Bronchial epithelial cell (primary cell): ENCODE measurements at regions not wholly inside any gene's neighbourhood (a gene's known extent, or its start where the extent isn't known, plus 50 kb on each side); places are given as distances from the start of the nearest gene placed in this dataset.

Experiments
- DNase-seq: peaks from one replicate; pipeline ENCODE4 v3.0.0-alpha.2; 2010; ENCODE audit warnings: low read depth
- FAIRE-seq: peaks from 2 replicates; lab custom pipeline; 2011; peaks lifted over from hg19 to GRCh38; lab: Jason Lieb, UNC
- H3K27me3 ChIP-seq: 2 replicates; pipeline ENCODE4 v1.5.1; 2011; ENCODE audit warnings: low read length; ENCODE audit not compliant: control insufficient read depth, insufficient read depth
- H3K36me3 ChIP-seq: 2 replicates; pipeline ENCODE4 v1.5.1; 2011; ENCODE audit warnings: low read length; ENCODE audit not compliant: control insufficient read depth, insufficient read depth
- H3K4me3 ChIP-seq: 2 replicates; pipeline ENCODE4 v1.5.1; 2011; ENCODE audit warnings: mild to moderate bottlenecking, low read depth, low read length, control low read depth
- CTCF ChIP-seq: IDR thresholded peaks from 2 replicates; pipeline ENCODE4 v1.5.1; 2011; ENCODE audit warnings: mild to moderate bottlenecking, moderate library complexity, low read length, control low read depth, inconsistent platforms; ENCODE audit not compliant: insufficient read depth, severe bottlenecking

- Histone ChIP-seq H3K4me3 (no peak overlapping the region), H3K36me3 (no peaks in the 10 kb centered on the region), H3K27me3 (no peaks in the 10 kb centered on the region)
- DNase-seq, result no peak
- TF ChIP-seq CTCF, result no peak
- FAIRE-seq, result no peak
Observed at GRCh38 chrX:13518126-13518525, 51.3 kb upstream of the EGFL6 start.

- DNase-seq (no peak), FAIRE-seq (no peak)
- Histone ChIP-seq H3K27me3 (no peaks in the 10 kb centered on the region), H3K36me3 (no peaks in the 10 kb centered on the region), H3K4me3 (no peak overlapping the region)
- no peak for TF ChIP-seq CTCF
Observed at GRCh38 chrX:13515211-13515930, 54.0 kb upstream of the EGFL6 start.

GRCh38 chrX:13511944-13512330 is 57.5 kb upstream of the EGFL6 start:
- Histone ChIP-seq H3K36me3 (no peaks in the 10 kb centered on the region), H3K4me3 (no peak overlapping the region), H3K27me3 (no peaks in the 10 kb centered on the region)
- TF ChIP-seq CTCF, result no peak
- FAIRE-seq (no peak), DNase-seq (no peak)

GRCh38 chrX:13511241-13511943 is 58.0 kb upstream of the EGFL6 start:
- no peak overlapping the region for H3K4me3 ChIP-seq
- DNase-seq, result no peak
- FAIRE-seq, result no peak
- no peaks in the 10 kb centered on the region for H3K36me3 ChIP-seq
- TF ChIP-seq CTCF, result no peak
- H3K27me3 ChIP-seq, result no peaks in the 10 kb centered on the region

GRCh38 chrX:13507893-13508292 is 61.5 kb upstream of the EGFL6 start:
- DNase-seq, result no peak
- Histone ChIP-seq H3K27me3 (no peaks in the 10 kb centered on the region), H3K4me3 (no peak overlapping the region), H3K36me3 (no peaks in the 10 kb centered on the region)
- TF ChIP-seq CTCF, result no peak
- no peak for FAIRE-seq

- no peaks in the 10 kb centered on the region for H3K36me3 ChIP-seq
- peak; percentile 50 for TF ChIP-seq CTCF
- FAIRE-seq, result no peak
- no peak overlapping the region for H3K4me3 ChIP-seq
- no peaks in the 10 kb centered on the region for H3K27me3 ChIP-seq
- peak; percentile 25 for DNase-seq
Observed at GRCh38 chrX:13506574-13506973, 62.8 kb upstream of the EGFL6 start.
